ENCODE measurements at regions not wholly inside any gene's neighbourhood (a gene's known extent, or its start where the extent isn't known, plus 50 kb on each side); places are given as distances from the start of the nearest gene placed in this dataset.

DNA sequence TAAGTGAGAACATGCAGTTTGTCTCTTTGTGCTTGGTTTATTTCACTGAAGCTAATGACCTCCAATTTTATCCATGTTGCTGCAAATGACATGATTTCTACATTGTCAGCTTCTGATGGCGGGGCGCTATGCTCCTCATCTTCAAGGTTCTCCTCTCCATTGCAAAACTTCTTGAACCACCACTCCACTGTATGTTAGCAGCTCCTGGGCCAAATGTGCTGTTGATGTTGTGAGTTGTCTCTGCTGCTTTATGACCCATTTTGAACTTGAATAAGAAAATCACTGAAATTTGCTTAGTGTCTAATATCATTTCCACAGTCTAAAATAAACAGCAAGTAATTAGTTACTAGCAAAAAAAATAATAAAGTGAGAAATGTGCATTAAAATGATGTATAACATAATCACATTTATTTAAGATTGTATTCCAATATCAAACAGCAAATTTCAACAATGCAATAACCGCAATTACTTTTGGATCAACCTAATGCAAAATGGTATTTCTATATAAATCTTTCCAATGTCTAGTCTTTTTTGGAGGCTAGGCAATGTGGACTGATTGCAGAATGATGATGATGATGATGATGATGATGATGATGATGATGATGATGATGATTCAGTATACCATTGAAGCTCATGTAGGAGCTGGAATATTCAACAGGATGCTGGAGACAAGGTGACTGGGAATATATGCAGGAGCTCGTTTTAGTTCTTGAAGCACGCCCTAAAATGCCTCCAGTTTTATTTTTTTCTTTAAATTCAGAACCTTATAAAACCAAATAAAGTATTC lies 304.9 kb upstream of the KYNU start:
- no peaks in the 10 kb centered on the region for H3K9me3 ChIP-seq (ENCODE audit: control insufficient read depth, insufficient read depth, low read depth, low read length)
- in situ Hi-C loops (cut with HindIII; ENCODE audit: low pct_unique_long_range_greater_than_20kb, low sequenced_read_pairs), result no loop called here
- DNase-seq (ENCODE audit: low read depth, low spot score), result no peak
- ChIA-PET POLR2A (no interaction called here), CTCF (no interaction called here)
- H3K4me1 ChIP-seq (ENCODE audit: control insufficient read depth, insufficient read depth, low read length), result no peaks in the 10 kb centered on the region
- no peaks in the 10 kb centered on the region for H3K27me3 ChIP-seq (ENCODE audit: control insufficient read depth, insufficient read depth, low read length)
- TF ChIP-seq SIN3A (IDR thresholded peaks at IDR 0.05; ENCODE audit: borderline replicate concordance, insufficient read depth, low read depth, low read length), result no peak
- no peak for TF ChIP-seq TCF7L2 (IDR thresholded peaks at IDR 0.05; ENCODE audit: low read depth, low read length)
- TF ChIP-seq, protein P1, sequence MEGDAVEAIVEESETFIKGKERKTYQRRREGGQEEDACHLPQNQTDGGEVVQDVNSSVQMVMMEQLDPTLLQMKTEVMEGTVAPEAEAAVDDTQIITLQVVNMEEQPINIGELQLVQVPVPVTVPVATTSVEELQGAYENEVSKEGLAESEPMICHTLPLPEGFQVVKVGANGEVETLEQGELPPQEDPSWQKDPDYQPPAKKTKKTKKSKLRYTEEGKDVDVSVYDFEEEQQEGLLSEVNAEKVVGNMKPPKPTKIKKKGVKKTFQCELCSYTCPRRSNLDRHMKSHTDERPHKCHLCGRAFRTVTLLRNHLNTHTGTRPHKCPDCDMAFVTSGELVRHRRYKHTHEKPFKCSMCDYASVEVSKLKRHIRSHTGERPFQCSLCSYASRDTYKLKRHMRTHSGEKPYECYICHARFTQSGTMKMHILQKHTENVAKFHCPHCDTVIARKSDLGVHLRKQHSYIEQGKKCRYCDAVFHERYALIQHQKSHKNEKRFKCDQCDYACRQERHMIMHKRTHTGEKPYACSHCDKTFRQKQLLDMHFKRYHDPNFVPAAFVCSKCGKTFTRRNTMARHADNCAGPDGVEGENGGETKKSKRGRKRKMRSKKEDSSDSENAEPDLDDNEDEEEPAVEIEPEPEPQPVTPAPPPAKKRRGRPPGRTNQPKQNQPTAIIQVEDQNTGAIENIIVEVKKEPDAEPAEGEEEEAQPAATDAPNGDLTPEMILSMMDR (IDR thresholded peaks at IDR 0.05), result no peak
- TF ChIP-seq, protein P2, sequence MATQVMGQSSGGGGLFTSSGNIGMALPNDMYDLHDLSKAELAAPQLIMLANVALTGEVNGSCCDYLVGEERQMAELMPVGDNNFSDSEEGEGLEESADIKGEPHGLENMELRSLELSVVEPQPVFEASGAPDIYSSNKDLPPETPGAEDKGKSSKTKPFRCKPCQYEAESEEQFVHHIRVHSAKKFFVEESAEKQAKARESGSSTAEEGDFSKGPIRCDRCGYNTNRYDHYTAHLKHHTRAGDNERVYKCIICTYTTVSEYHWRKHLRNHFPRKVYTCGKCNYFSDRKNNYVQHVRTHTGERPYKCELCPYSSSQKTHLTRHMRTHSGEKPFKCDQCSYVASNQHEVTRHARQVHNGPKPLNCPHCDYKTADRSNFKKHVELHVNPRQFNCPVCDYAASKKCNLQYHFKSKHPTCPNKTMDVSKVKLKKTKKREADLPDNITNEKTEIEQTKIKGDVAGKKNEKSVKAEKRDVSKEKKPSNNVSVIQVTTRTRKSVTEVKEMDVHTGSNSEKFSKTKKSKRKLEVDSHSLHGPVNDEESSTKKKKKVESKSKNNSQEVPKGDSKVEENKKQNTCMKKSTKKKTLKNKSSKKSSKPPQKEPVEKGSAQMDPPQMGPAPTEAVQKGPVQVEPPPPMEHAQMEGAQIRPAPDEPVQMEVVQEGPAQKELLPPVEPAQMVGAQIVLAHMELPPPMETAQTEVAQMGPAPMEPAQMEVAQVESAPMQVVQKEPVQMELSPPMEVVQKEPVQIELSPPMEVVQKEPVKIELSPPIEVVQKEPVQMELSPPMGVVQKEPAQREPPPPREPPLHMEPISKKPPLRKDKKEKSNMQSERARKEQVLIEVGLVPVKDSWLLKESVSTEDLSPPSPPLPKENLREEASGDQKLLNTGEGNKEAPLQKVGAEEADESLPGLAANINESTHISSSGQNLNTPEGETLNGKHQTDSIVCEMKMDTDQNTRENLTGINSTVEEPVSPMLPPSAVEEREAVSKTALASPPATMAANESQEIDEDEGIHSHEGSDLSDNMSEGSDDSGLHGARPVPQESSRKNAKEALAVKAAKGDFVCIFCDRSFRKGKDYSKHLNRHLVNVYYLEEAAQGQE (IDR thresholded peaks at IDR 0.05; ENCODE audit: insufficient read depth in 1 of 2, low read depth in 2 of 2, low read length in 1 of 2), result no peak
- H3K4me3 ChIP-seq (ENCODE audit: low read depth in 2 of 2, low read length in 2 of 2), result no peak overlapping the region
- ATAC-seq, result no peak
- no TSS peak for BruUV-seq (replicated peaks)
- no peaks in the 10 kb centered on the region for H3K36me3 ChIP-seq (ENCODE audit: control insufficient read depth, insufficient read depth, low read length)
- H3K27ac ChIP-seq (ENCODE audit: low read length), result no peak overlapping the region
- intact Hi-C loops (cut with micrococcal nuclease; ENCODE audit: unreplicated experiment), result no loop called here

- POLR2A ChIA-PET, result no interaction called here
- DNase-seq (ENCODE audit: low read depth, low spot score) (no peak), ATAC-seq (no peak)
- TF ChIP-seq, protein P1 (IDR thresholded peaks at IDR 0.05), result no peak
- TF ChIP-seq, protein P2 (IDR thresholded peaks at IDR 0.05; ENCODE audit: insufficient read depth in 1 of 2, low read depth in 2 of 2, low read length in 1 of 2), result no peak
- no peak for TF ChIP-seq POLR2AphosphoS5 (IDR thresholded peaks at IDR 0.05; ENCODE audit: low read depth, low read length)
- no peak for TF ChIP-seq TCF7L2 (IDR thresholded peaks at IDR 0.05; ENCODE audit: low read depth, low read length)
- TF ChIP-seq SIN3A (IDR thresholded peaks at IDR 0.05; ENCODE audit: borderline replicate concordance, insufficient read depth, low read depth, low read length), result no peak
- CTCF ChIA-PET, result no interaction called here
- no TSS peak for BruUV-seq (replicated peaks)
- no peaks in the 10 kb centered on the region for H3K4me1 ChIP-seq (ENCODE audit: control insufficient read depth, insufficient read depth, low read length)
- no peak overlapping the region for H3K4me3 ChIP-seq (ENCODE audit: low read depth in 2 of 2, low read length in 2 of 2)
- intact Hi-C loops (cut with micrococcal nuclease; ENCODE audit: unreplicated experiment), result no loop called here
- H3K27me3 ChIP-seq (ENCODE audit: control insufficient read depth, insufficient read depth, low read length), result no peaks in the 10 kb centered on the region
- H3K36me3 ChIP-seq (ENCODE audit: control insufficient read depth, insufficient read depth, low read length), result no peaks in the 10 kb centered on the region
- H3K27ac ChIP-seq (ENCODE audit: low read length), result no peak overlapping the region
- H3K9me3 ChIP-seq (ENCODE audit: control insufficient read depth, insufficient read depth, low read depth, low read length), result no peaks in the 10 kb centered on the region
- in situ Hi-C loops (cut with HindIII; ENCODE audit: low pct_unique_long_range_greater_than_20kb, low sequenced_read_pairs), result no loop called here
Observed at GRCh38 chr2:142571934-142572333, 305.5 kb upstream of the KYNU start.
